CD4-positive, alpha-beta memory T cell (primary cell): ENCODE measurements at regions not wholly inside any gene's neighbourhood (a gene's known extent, or its start where the extent isn't known, plus 50 kb on each side); places are given as distances from the start of the nearest gene placed in this dataset.

Experiments
- CTCF ChIA-PET: fragments of 350-600 bp; sonication (Branson Sonifier 250); formaldehyde crosslinking; loops from one replicate; lab custom pipeline; 2021; ENCODE audit warnings: inconsistent platforms; ENCODE audit not compliant: partially characterized antibody; lab: Charles Lee
- POLR2A ChIA-PET: fragments of 350-600 bp; sonication (Branson Sonifier 250); formaldehyde crosslinking; loops from one replicate; lab custom pipeline; 2021; ENCODE audit not compliant: partially characterized antibody; lab: Charles Lee
- DNase-seq, 5 donors: peaks; one replicate each; pipeline versions ENCODE4 v3.0.0 to v3.0.0-alpha.2; 2020 to 2022; ENCODE audit warnings: mixed read lengths in 1 of 5
- H3K27ac ChIP-seq: one replicate; pipeline ENCODE4 v1.7.0; 2013; ENCODE audit warnings: low read depth, low read length
- H3K27me3 ChIP-seq: 2 replicates; pipeline ENCODE4 v1.7.0; 2013; ENCODE audit warnings: mild to moderate bottlenecking, low read length, moderate library complexity; ENCODE audit not compliant: insufficient read depth
- H3K36me3 ChIP-seq: 2 replicates; pipeline ENCODE4 v1.7.0; 2013; ENCODE audit warnings: mild to moderate bottlenecking, low read length, moderate library complexity; ENCODE audit not compliant: insufficient read depth
- H3K4me1 ChIP-seq: 2 replicates; pipeline ENCODE4 v1.7.0; 2013; ENCODE audit warnings: mild to moderate bottlenecking, low read length, moderate library complexity; ENCODE audit not compliant: insufficient read depth
- H3K4me3 ChIP-seq, 2 donors: one replicate each; pipeline ENCODE4 v1.7.0; 2013; ENCODE audit warnings: low read length in 2 of 2, mild to moderate bottlenecking in 1 of 2
- H3K9me3 ChIP-seq, 2 donors: one replicate each; pipeline ENCODE4 v1.7.0; 2013; ENCODE audit warnings: low read length in 2 of 2, control low read depth in 1 of 2; ENCODE audit not compliant: control insufficient read depth in 1 of 2
- H3K27ac Mint-ChIP-seq, 7 donors: one replicate each; pipeline ENCODE4 v1.8.0; 2020 to 2021; ENCODE audit warnings: mixed read lengths in 7 of 7, mild to moderate bottlenecking in 6 of 7, inconsistent platforms in 3 of 7, moderate library complexity in 3 of 7
- H3K27me3 Mint-ChIP-seq, 2 donors: one replicate each; pipeline ENCODE4 v1.8.0; 2020 to 2021; ENCODE audit warnings: mixed read lengths in 2 of 2
- H3K36me3 Mint-ChIP-seq, 2 donors: one replicate each; pipeline ENCODE4 v1.8.0; 2020 to 2021; ENCODE audit warnings: mixed read lengths in 2 of 2, inconsistent platforms in 1 of 2, mild to moderate bottlenecking in 1 of 2
- H3K4me1 Mint-ChIP-seq, 4 donors: one replicate each; pipeline ENCODE4 v1.8.0; 2020 to 2021; ENCODE audit warnings: mixed read lengths in 4 of 4, mild to moderate bottlenecking in 1 of 4
- H3K4me3 Mint-ChIP-seq, 8 donors: one replicate each; pipeline ENCODE4 v1.8.0; 2020 to 2021; ENCODE audit warnings: mixed read lengths in 8 of 8, mild to moderate bottlenecking in 7 of 8, moderate library complexity in 6 of 8, inconsistent platforms in 3 of 8
- H3K9me3 Mint-ChIP-seq, 8 donors: one replicate each; pipeline ENCODE4 v1.8.0; 2020 to 2021; ENCODE audit warnings: mixed read lengths in 8 of 8, mild to moderate bottlenecking in 5 of 8, inconsistent platforms in 3 of 8, moderate library complexity in 1 of 8
- intact Hi-C: fragments of 100-400 bp; cut with micrococcal nuclease; formaldehyde crosslinking; loops from one replicate; pipeline ENCODE4 v1.15.1; 2023

DNA sequence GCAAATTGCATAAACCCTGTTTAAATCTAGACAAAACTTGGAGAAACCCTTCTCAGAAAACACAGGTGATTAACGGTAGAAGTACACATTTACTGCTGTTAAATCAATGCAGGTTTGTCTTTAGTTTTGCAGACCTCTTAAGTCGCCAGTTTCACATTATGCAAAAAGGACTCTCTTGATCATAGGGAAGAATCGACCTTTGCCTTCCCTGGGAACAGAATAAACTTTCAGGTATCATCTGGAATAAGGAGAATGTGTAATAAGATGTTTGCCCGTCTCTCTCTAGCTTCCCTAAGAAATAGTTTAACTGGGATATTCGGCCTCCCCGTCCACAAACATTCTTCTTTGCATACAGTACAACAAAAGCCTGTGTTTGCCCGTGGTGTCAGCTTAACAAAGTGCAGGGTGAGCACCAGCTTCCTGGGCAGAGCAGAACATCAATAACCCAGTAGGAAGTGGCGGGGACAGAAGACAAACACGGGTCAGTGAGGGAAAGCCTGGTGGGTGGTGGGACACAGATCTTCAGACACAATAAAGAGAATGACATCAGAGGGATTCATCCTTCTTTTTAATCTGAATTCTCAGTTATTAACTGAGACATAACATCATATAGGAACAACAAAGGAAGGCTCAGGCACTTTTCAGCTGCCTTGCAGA lies 1077.7 kb upstream of the SLC10A2 start:
- no peaks in the 10 kb centered on the region for H3K27me3 ChIP-seq
- DNase-seq, result no peak
- Mint-ChIP-seq H3K27ac (no peak overlapping the region), H3K36me3 (no peaks in the 10 kb centered on the region), H3K27me3 (peaks cover 0 to 1% of the 10 kb centered on the region in 2 donors), H3K9me3 (peaks cover 0 to 5% (median 0%) of the 10 kb centered on the region in 8 donors), H3K4me3 (no peak overlapping the region), H3K4me1 (no peaks in the 10 kb centered on the region)
- intact Hi-C loops, result no loop called here
- no peaks in the 10 kb centered on the region for H3K36me3 ChIP-seq
- ChIA-PET POLR2A (no interaction called here), CTCF (no interaction called here)
- no peak overlapping the region for H3K4me3 ChIP-seq
- H3K9me3 ChIP-seq, result no peaks in the 10 kb centered on the region
- H3K4me1 ChIP-seq, result no peaks in the 10 kb centered on the region
- H3K27ac ChIP-seq, result no peak overlapping the region

- POLR2A ChIA-PET, result no interaction called here
- no peak for DNase-seq
- Mint-ChIP-seq H3K9me3 (peaks cover 0 to 4% (median 0%) of the 10 kb centered on the region in 8 donors), H3K4me1 (no peaks in the 10 kb centered on the region), H3K27me3 (no peaks in the 10 kb centered on the region), H3K36me3 (no peaks in the 10 kb centered on the region), H3K4me3 (no peak overlapping the region), H3K27ac (no peak overlapping the region)
- Histone ChIP-seq H3K36me3 (no peaks in the 10 kb centered on the region), H3K4me3 (no peak overlapping the region), H3K9me3 (no peaks in the 10 kb centered on the region), H3K4me1 (no peaks in the 10 kb centered on the region), H3K27me3 (no peaks in the 10 kb centered on the region), H3K27ac (no peak overlapping the region)
- intact Hi-C loops, result no loop called here
- CTCF ChIA-PET, result no interaction called here
Measured at GRCh38 chr13:104140552-104140951, 1074.3 kb upstream of the SLC10A2 start.

GRCh38 chr13:104137416-104137815 lies 1071.2 kb upstream of the SLC10A2 start:
- Mint-ChIP-seq H3K27ac (no peak overlapping the region), H3K9me3 (peaks cover 0 to 6% (median under 1%) of the 10 kb centered on the region in 8 donors), H3K36me3 (no peaks in the 10 kb centered on the region), H3K27me3 (no peaks in the 10 kb centered on the region), H3K4me3 (no peak overlapping the region), H3K4me1 (no peaks in the 10 kb centered on the region)
- POLR2A ChIA-PET, result no interaction called here
- CTCF ChIA-PET, result no interaction called here
- Histone ChIP-seq H3K27me3 (no peaks in the 10 kb centered on the region), H3K4me3 (no peak overlapping the region), H3K4me1 (no peaks in the 10 kb centered on the region), H3K36me3 (no peaks in the 10 kb centered on the region), H3K27ac (no peak overlapping the region), H3K9me3 (no peaks in the 10 kb centered on the region)
- DNase-seq, result no peak
- intact Hi-C loops, result no loop called here

- Mint-ChIP-seq H3K27me3 (no peaks in the 10 kb centered on the region), H3K4me1 (no peaks in the 10 kb centered on the region), H3K36me3 (no peaks in the 10 kb centered on the region), H3K4me3 (no peak overlapping the region), H3K27ac (no peak overlapping the region), H3K9me3 (peaks cover 0 to 6% (median under 1%) of the 10 kb centered on the region in 8 donors)
- ChIA-PET POLR2A (no interaction called here), CTCF (no interaction called here)
- Histone ChIP-seq H3K36me3 (no peaks in the 10 kb centered on the region), H3K4me3 (no peak overlapping the region), H3K27me3 (no peaks in the 10 kb centered on the region), H3K27ac (no peak overlapping the region), H3K4me1 (no peaks in the 10 kb centered on the region), H3K9me3 (no peaks in the 10 kb centered on the region)
- no peak for DNase-seq
- intact Hi-C loops, result no loop called here
Measured at GRCh38 chr13:104132849-104133248, 1066.6 kb upstream of the SLC10A2 start.

GRCh38 chr13:104114101-104114500 lies 1047.9 kb upstream of the SLC10A2 start:
- Mint-ChIP-seq H3K36me3 (no peaks in the 10 kb centered on the region), H3K9me3 (peaks cover 0 to 12% (median 3%) of the 10 kb centered on the region in 8 donors), H3K27me3 (no peaks in the 10 kb centered on the region), H3K27ac (no peak overlapping the region), H3K4me3 (no peak overlapping the region), H3K4me1 (no peaks in the 10 kb centered on the region)
- Histone ChIP-seq H3K4me3 (no peak overlapping the region), H3K27me3 (no peaks in the 10 kb centered on the region), H3K36me3 (no peaks in the 10 kb centered on the region), H3K27ac (no peak overlapping the region), H3K4me1 (no peaks in the 10 kb centered on the region), H3K9me3 (no peaks in the 10 kb centered on the region)
- intact Hi-C loops, result no loop called here
- no peak for DNase-seq
- CTCF ChIA-PET, result no interaction called here
- POLR2A ChIA-PET, result no interaction called here

DNA sequence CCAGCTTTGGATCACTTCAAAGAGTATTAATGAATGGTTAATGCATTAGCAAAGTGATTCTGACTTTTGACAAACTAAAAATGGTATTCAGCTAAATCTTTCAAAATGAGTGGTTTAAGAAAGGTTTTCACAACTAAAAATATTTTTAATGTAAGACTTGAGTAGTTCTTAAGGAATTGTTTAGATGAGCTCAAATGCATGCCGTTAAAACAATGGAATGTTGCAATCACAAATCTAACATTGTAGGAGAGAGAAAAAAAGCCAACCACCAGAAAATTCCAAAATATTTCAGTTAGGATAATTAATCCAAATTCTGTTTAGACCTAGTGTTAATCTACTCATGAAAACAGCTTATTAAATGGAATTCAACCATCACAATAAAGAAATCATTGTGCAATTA lies 1044.8 kb upstream of the SLC10A2 start:
- Histone ChIP-seq H3K4me1 (no peaks in the 10 kb centered on the region), H3K36me3 (no peaks in the 10 kb centered on the region), H3K27ac (no peak overlapping the region), H3K4me3 (no peak overlapping the region), H3K27me3 (no peaks in the 10 kb centered on the region), H3K9me3 (no peaks in the 10 kb centered on the region)
- no peaks in the 10 kb centered on the region for H3K27me3 Mint-ChIP-seq
- intact Hi-C loops, result no loop called here
- H3K27ac Mint-ChIP-seq, result no peak overlapping the region
- ChIA-PET POLR2A (no interaction called here), CTCF (no interaction called here)
- no peaks in the 10 kb centered on the region for H3K36me3 Mint-ChIP-seq
- no peak for DNase-seq
- H3K4me3 Mint-ChIP-seq, result no peak overlapping the region
- H3K4me1 Mint-ChIP-seq, result no peaks in the 10 kb centered on the region
- H3K9me3 Mint-ChIP-seq, result peaks cover 0 to 18% (median 8%) of the 10 kb centered on the region in 8 donors

- H3K27me3 Mint-ChIP-seq, result no peaks in the 10 kb centered on the region
- POLR2A ChIA-PET, result no interaction called here
- H3K9me3 ChIP-seq, result peaks cover 0 to 4% of the 10 kb centered on the region in 2 donors
- CTCF ChIA-PET, result no interaction called here
- H3K27ac ChIP-seq, result no peak overlapping the region
- H3K27me3 ChIP-seq, result no peaks in the 10 kb centered on the region
- H3K4me3 Mint-ChIP-seq, result no peak overlapping the region
- H3K4me1 Mint-ChIP-seq, result no peaks in the 10 kb centered on the region
- H3K4me1 ChIP-seq, result no peaks in the 10 kb centered on the region
- no peaks in the 10 kb centered on the region for H3K36me3 ChIP-seq
- H3K9me3 Mint-ChIP-seq, result peaks cover 0 to 18% (median 9%) of the 10 kb centered on the region in 8 donors
- H3K27ac Mint-ChIP-seq, result no peak overlapping the region
- H3K4me3 ChIP-seq, result no peak overlapping the region
- no peak for DNase-seq
- no peaks in the 10 kb centered on the region for H3K36me3 Mint-ChIP-seq
- intact Hi-C loops, result no loop called here
Measured at GRCh38 chr13:104106705-104107393, 1040.6 kb upstream of the SLC10A2 start.
